Prostate gland (tissue), 2 donors: ENCODE measurements at regions not wholly inside any gene's neighbourhood (a gene's known extent, or its start where the extent isn't known, plus 50 kb on each side); places are given as distances from the start of the nearest gene placed in this dataset.

Experiments used
- POLR2A ChIP-seq: fragments of 450-650 bp; IDR thresholded peaks from one replicate; pipeline ENCODE4 v1.6.1; 2016; ENCODE audit warnings: antibody characterized with exemption, mild to moderate bottlenecking
- TF ChIP-seq, protein P1 (sequence below), 4 experiments: fragments of 200-600 bp in 2 of 4; fragments of 450-650 bp in 2 of 4; sonication (generic) in 2 of 4; IDR thresholded peaks; 1 replicate in 3 of 4; 2 replicates in 1 of 4; pipeline ENCODE4 v1.5.1; 2016 to 2019; ENCODE audit warnings: antibody characterized with exemption in 4 of 4, mild to moderate bottlenecking in 2 of 4, moderate library complexity in 2 of 4

DNA sequence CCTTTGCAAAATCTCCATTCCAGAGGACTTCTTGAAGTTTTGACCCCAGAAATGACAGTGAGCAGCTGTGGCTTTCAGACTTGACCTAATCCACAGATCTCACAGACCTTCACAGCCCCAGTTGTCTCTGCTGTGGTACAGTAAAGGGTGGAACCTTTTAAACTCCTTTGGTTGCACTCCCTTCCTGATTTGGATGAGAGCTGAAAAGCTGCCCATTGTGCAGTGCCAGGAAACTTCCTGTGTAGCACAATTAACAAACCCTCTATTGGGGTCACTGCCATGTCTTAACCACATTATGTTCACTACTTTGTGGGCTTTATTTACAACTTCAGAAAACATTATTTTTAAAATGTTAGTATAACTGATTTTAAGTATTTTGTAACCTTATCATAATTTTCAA, 56.7 kb upstream of the PCSK5 start:
- TF ChIP-seq, protein P1, sequence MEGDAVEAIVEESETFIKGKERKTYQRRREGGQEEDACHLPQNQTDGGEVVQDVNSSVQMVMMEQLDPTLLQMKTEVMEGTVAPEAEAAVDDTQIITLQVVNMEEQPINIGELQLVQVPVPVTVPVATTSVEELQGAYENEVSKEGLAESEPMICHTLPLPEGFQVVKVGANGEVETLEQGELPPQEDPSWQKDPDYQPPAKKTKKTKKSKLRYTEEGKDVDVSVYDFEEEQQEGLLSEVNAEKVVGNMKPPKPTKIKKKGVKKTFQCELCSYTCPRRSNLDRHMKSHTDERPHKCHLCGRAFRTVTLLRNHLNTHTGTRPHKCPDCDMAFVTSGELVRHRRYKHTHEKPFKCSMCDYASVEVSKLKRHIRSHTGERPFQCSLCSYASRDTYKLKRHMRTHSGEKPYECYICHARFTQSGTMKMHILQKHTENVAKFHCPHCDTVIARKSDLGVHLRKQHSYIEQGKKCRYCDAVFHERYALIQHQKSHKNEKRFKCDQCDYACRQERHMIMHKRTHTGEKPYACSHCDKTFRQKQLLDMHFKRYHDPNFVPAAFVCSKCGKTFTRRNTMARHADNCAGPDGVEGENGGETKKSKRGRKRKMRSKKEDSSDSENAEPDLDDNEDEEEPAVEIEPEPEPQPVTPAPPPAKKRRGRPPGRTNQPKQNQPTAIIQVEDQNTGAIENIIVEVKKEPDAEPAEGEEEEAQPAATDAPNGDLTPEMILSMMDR (IDR thresholded peaks at IDR 0.05), result no peak
- TF ChIP-seq POLR2A, result no peak
